Uterus (tissue), 2 donors: ENCODE measurements at regions not wholly inside any gene's neighbourhood (a gene's known extent, or its start where the extent isn't known, plus 50 kb on each side); places are given as distances from the start of the nearest gene placed in this dataset.

ENCODE experiments used
- POLR2A ChIP-seq, 2 donors: fragments of 450-650 bp; IDR thresholded peaks; one replicate each; pipeline ENCODE4 v1.6.1; 2016; ENCODE audit warnings: antibody characterized with exemption in 2 of 2, mild to moderate bottlenecking in 1 of 2, moderate library complexity in 1 of 2
- TF ChIP-seq, protein P1 (sequence below), 4 experiments: fragments of 200-600 bp in 2 of 4; fragments of 450-650 bp in 2 of 4; sonication (generic) in 2 of 4; IDR thresholded peaks; one replicate each; pipeline ENCODE4 v1.5.1; 2016 to 2019; ENCODE audit warnings: antibody characterized with exemption in 4 of 4, mild to moderate bottlenecking in 2 of 4, moderate library complexity in 1 of 4

DNA sequence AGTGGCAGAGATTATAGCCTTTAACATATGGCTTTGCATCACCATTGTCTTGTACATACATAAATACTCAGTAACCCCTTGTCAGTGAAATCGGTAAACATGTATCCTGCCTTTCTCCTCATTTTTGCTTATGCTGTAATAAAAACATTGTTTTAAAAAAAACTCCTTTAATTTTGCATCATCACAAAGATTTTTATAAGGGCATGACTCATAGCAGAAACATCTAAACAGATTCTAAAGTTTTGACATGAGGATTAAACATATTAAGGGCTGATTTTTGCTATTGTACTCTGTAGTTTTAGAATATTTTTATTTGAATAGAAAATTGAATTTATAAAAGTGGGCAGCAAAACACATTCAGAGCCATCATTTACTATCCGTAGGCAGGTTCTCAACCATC lies 275.9 kb downstream of the ZIC4 start:
- TF ChIP-seq, protein P1, sequence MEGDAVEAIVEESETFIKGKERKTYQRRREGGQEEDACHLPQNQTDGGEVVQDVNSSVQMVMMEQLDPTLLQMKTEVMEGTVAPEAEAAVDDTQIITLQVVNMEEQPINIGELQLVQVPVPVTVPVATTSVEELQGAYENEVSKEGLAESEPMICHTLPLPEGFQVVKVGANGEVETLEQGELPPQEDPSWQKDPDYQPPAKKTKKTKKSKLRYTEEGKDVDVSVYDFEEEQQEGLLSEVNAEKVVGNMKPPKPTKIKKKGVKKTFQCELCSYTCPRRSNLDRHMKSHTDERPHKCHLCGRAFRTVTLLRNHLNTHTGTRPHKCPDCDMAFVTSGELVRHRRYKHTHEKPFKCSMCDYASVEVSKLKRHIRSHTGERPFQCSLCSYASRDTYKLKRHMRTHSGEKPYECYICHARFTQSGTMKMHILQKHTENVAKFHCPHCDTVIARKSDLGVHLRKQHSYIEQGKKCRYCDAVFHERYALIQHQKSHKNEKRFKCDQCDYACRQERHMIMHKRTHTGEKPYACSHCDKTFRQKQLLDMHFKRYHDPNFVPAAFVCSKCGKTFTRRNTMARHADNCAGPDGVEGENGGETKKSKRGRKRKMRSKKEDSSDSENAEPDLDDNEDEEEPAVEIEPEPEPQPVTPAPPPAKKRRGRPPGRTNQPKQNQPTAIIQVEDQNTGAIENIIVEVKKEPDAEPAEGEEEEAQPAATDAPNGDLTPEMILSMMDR (IDR thresholded peaks at IDR 0.05): no peak
- TF ChIP-seq POLR2A (IDR thresholded peaks at IDR 0.05): no peak
